MG63 (cell line): ENCODE measurements at regions not wholly inside any gene's neighbourhood (a gene's known extent, or its start where the extent isn't known, plus 50 kb on each side); places are given as distances from the start of the nearest gene placed in this dataset.

ENCODE experiments used
- DNase-seq: peaks from one replicate; pipeline ENCODE4 v3.0.0-alpha.2; 2020
- H3K27me3 ChIP-seq: fragments of 250-450 bp; sonication (Bioruptor Pico); 2 replicates; pipeline ENCODE4 v1.5.1; 2020; ENCODE audit warnings: mild to moderate bottlenecking, moderate library complexity
- H3K36me3 ChIP-seq: fragments of 250-450 bp; sonication (Bioruptor Pico); 2 replicates; pipeline ENCODE4 v1.5.1; 2020; ENCODE audit warnings: mild to moderate bottlenecking, moderate library complexity
- H3K4me3 ChIP-seq: fragments of 250-450 bp; sonication (Bioruptor Pico); 2 replicates; pipeline ENCODE4 v1.5.1; 2020; ENCODE audit warnings: mild to moderate bottlenecking, moderate library complexity
- H3K9me3 ChIP-seq: fragments of 250-450 bp; sonication (Bioruptor Pico); 2 replicates; pipeline ENCODE4 v1.5.1; 2020; ENCODE audit warnings: mild to moderate bottlenecking, moderate library complexity

DNA sequence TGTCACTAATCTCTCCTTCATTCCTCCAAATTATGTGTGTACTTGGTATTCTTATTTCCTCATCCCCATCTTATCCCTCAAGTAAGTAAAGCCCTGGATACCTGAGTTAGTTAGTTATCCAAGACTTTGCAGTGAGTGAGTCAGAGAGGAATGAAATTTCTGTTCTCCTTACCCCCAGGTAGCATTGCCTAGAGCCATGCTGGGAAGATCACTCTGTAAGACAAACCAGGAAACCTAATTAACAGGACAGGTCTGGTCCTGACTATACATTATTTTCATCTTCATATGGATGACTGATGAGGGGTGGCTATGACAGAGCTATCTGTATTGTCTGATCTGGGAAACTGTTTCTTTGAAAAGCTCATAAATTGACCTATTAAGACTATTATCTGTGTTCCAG lies 55.0 kb upstream of the ITGA6 start:
- Histone ChIP-seq H3K9me3 (peaks cover 19% of the 10 kb centered on the region), H3K27me3 (no peaks in the 10 kb centered on the region)
- DNase-seq: no peak

DNA sequence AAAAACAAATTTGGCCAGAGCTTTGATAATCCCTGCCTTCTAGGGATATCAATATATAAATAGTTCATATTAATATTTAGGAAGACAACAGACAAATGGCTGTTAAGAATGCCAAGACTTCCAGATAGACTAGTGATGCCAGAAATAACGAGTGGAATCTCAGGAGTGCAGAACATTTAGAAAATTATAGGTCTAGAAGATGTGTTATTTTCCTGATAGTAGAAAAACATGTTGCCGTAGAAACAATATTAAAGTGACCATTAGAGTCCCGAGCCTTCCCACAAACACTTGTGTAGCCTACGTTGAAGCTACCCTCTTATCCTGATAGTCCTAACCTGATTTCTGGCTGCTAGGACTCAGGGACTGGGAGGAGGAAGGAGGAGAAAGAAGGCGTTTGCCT lies 54.3 kb upstream of the ITGA6 start:
- no peaks in the 10 kb centered on the region for H3K27me3 ChIP-seq
- no peaks in the 10 kb centered on the region for H3K36me3 ChIP-seq
- peaks cover 19% of the 10 kb centered on the region for H3K9me3 ChIP-seq
- H3K4me3 ChIP-seq: no peak overlapping the region
- DNase-seq: no peak

More for the DNA sequence above, 55.0 kb upstream of the ITGA6 start:
- no peaks in the 10 kb centered on the region for H3K36me3 ChIP-seq
- H3K4me3 ChIP-seq: no peak overlapping the region

DNA sequence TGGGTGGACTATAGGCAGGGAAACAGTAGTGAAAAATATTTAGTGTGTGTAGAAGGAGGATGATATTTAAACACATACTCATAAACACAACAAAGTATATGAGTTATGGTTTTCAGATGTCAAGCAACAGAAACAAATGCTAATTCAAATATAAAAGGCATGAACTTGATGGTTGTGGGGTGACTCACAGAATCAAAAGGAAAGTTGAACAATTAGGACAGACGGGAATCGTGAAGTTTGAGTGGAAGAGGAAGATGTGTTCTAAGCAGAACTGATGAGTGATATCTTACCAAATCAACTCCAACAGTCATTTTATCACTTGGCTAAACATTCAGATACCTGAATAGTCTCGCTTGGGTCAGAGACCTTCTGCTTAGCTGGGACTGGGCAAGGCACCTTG lies 53.6 kb upstream of the ITGA6 start:
- Histone ChIP-seq H3K4me3 (no peak overlapping the region), H3K27me3 (no peaks in the 10 kb centered on the region), H3K9me3 (peaks cover 16% of the 10 kb centered on the region), H3K36me3 (no peaks in the 10 kb centered on the region)
- no peak for DNase-seq

GRCh38 chr2:172374318-172375240 lies 52.8 kb upstream of the ITGA6 start:
- no peak overlapping the region for H3K4me3 ChIP-seq
- H3K27me3 ChIP-seq: no peaks in the 10 kb centered on the region
- peaks cover 10% of the 10 kb centered on the region for H3K9me3 ChIP-seq
- H3K36me3 ChIP-seq: no peaks in the 10 kb centered on the region
- no peak for DNase-seq

DNA sequence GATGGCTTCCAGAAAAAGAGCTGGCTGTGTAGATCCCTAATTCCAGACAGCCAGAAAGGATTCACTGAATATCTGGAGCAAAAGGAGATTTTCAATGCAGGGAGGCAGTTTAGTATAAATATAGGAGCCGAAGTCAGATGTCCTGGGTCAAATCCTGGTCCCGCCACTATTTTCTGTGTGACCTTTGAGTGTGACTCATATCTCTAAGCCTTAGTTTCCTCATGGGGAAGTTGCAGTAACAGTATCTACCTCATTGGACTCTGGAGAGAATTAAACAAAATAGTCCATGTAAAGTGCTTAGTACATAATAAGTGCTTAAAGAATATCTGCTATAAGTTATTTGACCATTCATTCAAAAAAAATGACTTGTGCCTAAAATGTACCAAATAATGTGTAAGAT lies 52.1 kb upstream of the ITGA6 start:
- Histone ChIP-seq H3K27me3 (no peaks in the 10 kb centered on the region), H3K4me3 (no peak overlapping the region), H3K36me3 (no peaks in the 10 kb centered on the region), H3K9me3 (peaks cover 7% of the 10 kb centered on the region)
- no peak for DNase-seq

GRCh38 chr2:172376016-172376415 lies 51.4 kb upstream of the ITGA6 start:
- no peak for DNase-seq
- Histone ChIP-seq H3K27me3 (no peaks in the 10 kb centered on the region), H3K4me3 (no peak overlapping the region)

GRCh38 chr2:172376505-172377125 lies 50.8 kb upstream of the ITGA6 start:
- no peak overlapping the region for H3K4me3 ChIP-seq
- H3K27me3 ChIP-seq: no peaks in the 10 kb centered on the region
- H3K36me3 ChIP-seq: no peaks in the 10 kb centered on the region
- no peak for DNase-seq
- H3K9me3 ChIP-seq: no peaks in the 10 kb centered on the region

More at GRCh38 chr2:172376016-172376415, 51.4 kb upstream of the ITGA6 start:
- Histone ChIP-seq H3K9me3 (peaks cover 1% of the 10 kb centered on the region; the same call in 1 of the 2 replicates), H3K36me3 (no peaks in the 10 kb centered on the region)

DNA sequence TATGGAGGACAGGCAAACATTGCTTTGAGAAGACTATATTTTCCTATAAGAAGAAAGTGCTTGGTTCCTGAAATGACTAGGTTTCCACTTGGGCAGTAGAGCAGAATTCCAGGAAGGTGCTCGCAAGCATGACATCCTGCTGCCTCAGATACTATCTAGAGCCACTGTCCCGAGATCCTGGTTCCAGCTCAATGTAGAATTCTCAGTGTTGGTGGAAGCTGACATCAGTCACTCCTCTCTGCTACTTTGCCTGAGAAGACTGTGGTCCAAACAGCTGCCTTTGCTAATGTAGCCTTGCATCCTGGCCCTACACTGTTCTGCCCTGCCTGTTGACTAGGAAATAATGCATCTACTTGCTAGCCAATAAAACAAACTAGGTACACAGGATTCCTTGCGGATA lies 50.0 kb upstream of the ITGA6 start:
- no peaks in the 10 kb centered on the region for H3K9me3 ChIP-seq
- H3K4me3 ChIP-seq: no peak overlapping the region
- H3K36me3 ChIP-seq: no peaks in the 10 kb centered on the region
- H3K27me3 ChIP-seq: no peaks in the 10 kb centered on the region
- DNase-seq: no peak
